Endodermal cell (in vitro differentiated cells): ENCODE measurements at regions not wholly inside any gene's neighbourhood (a gene's known extent, or its start where the extent isn't known, plus 50 kb on each side); places are given as distances from the start of the nearest gene placed in this dataset.
A peak's percentile ranks its signal among the peaks of the same experiment; 100 is the strongest.

Source experiments
- DNase-seq: peaks from one replicate; pipeline ENCODE4 v3.0.0-alpha.2; 2017
- H3K27ac ChIP-seq: 2 replicates; pipeline ENCODE4 v1.5.1; 2013; ENCODE audit warnings: mild to moderate bottlenecking, low read depth, low read length, moderate library complexity
- H3K27me3 ChIP-seq: 2 replicates; pipeline ENCODE4 v1.6.1; 2013; ENCODE audit warnings: mild to moderate bottlenecking, low read length, moderate library complexity; ENCODE audit not compliant: insufficient read depth, control insufficient read depth, poor library complexity, severe bottlenecking
- H3K36me3 ChIP-seq: 2 replicates; pipeline ENCODE4 v1.7.0; 2013; ENCODE audit warnings: mild to moderate bottlenecking, low read length, moderate library complexity; ENCODE audit not compliant: control insufficient read depth, insufficient read depth
- H3K4me1 ChIP-seq: one replicate; pipeline ENCODE4 v1.7.0; 2013; ENCODE audit warnings: low read length; ENCODE audit not compliant: control insufficient read depth, insufficient read depth
- H3K4me3 ChIP-seq: 2 replicates; pipeline ENCODE4 v1.5.1; 2013; ENCODE audit warnings: mild to moderate bottlenecking, low read length, moderate library complexity
- H3K9ac ChIP-seq: 2 replicates; pipeline ENCODE4 v1.6.1; 2013; ENCODE audit warnings: mild to moderate bottlenecking, low read length, moderate library complexity; ENCODE audit not compliant: poor library complexity, severe bottlenecking; ENCODE audit errors: extremely low read depth
- H3K9me3 ChIP-seq: 2 replicates; pipeline ENCODE4 v1.6.1; 2013; ENCODE audit warnings: mild to moderate bottlenecking, low read length, moderate library complexity; ENCODE audit not compliant: control insufficient read depth
- H3K27ac Mint-ChIP-seq: 2 replicates; pipeline ENCODE4 v1.8.0; 2020; ENCODE audit warnings: mixed read lengths
- H3K27me3 Mint-ChIP-seq: 2 replicates; pipeline ENCODE4 v1.8.0; 2021; ENCODE audit warnings: mild to moderate bottlenecking, mixed read lengths; ENCODE audit not compliant: insufficient read depth
- H3K36me3 Mint-ChIP-seq: 2 replicates; pipeline ENCODE4 v1.8.0; 2020; ENCODE audit warnings: low read depth, mixed read lengths
- H3K4me1 Mint-ChIP-seq: 2 replicates; pipeline ENCODE4 v1.8.0; 2020; ENCODE audit warnings: mixed read lengths
- H3K4me3 Mint-ChIP-seq: 2 replicates; pipeline ENCODE4 v1.8.0; 2020; ENCODE audit warnings: mild to moderate bottlenecking, moderate library complexity, mixed read lengths
- H3K9me3 Mint-ChIP-seq: 2 replicates; pipeline ENCODE4 v1.8.0; 2020; ENCODE audit warnings: mild to moderate bottlenecking, mixed read lengths
- CTCF ChIP-seq: fragments of 200-600 bp; sonication (generic); conservative IDR thresholded peaks from 2 replicates; pipeline ENCODE4 v1.5.0; 2021; ENCODE audit warnings: antibody characterized with exemption, mild to moderate bottlenecking
- WGBS, 2 experiments: methylation state at CpG; one replicate each; pipeline versions ENCODE4 v1.1.5 to v1.1.7; 2013; ENCODE audit warnings: missing lambda C conversion rate in 2 of 2, mixed read lengths in 1 of 2; ENCODE audit not compliant: insufficient coverage in 1 of 2, insufficient read length in 1 of 2; 5-methylcytosine and 5-hydroxymethylcytosine counted together

GRCh38 chr7:142420554-142421362, 162.9 kb upstream of the PRSS58 start:
- Histone ChIP-seq H3K9ac (no peak overlapping the region), H3K4me1 (peaks cover 3% of the 10 kb centered on the region), H3K36me3 (no peaks in the 10 kb centered on the region), H3K9me3 (no peaks in the 10 kb centered on the region), H3K27ac (no peak overlapping the region), H3K4me3 (no peak overlapping the region), H3K27me3 (no peaks in the 10 kb centered on the region)
- Mint-ChIP-seq H3K27me3 (no peaks in the 10 kb centered on the region), H3K4me3 (no peak overlapping the region), H3K4me1 (no peaks in the 10 kb centered on the region), H3K9me3 (no peaks in the 10 kb centered on the region), H3K36me3 (no peaks in the 10 kb centered on the region), H3K27ac (no peak overlapping the region)
- DNase-seq: peak; percentile 74
- TF ChIP-seq CTCF: peak; percentile 63
- WGBS, 2 experiments: 77 to 78% methylated on average over 3 to 5 of the region's 5 CpGs

DNA sequence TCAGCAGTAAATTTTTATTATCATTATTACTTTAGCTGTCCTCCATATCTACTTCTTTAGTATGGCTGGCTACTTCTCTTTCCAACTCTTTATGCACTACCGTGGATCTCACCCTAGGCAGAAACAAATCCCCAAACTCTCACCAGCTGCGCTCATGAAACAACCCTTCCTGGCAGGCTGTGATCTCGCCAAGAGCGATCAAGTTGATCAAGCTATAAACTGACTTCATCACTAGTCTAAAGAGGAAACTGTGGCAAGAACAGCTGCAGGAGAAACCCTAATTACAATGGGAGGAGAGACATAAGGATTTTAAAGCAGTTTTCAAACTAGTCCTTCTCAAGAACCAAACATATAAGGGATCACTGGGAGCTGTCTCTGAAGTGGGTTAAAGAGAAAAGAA, 160.5 kb upstream of the PRSS58 start:
- no peaks in the 10 kb centered on the region for H3K27me3 ChIP-seq
- WGBS, 2 experiments: 90 to 91% methylated on average over 4 of the region's 4 CpGs
- Mint-ChIP-seq H3K36me3 (no peaks in the 10 kb centered on the region), H3K4me3 (no peak overlapping the region), H3K27me3 (no peaks in the 10 kb centered on the region), H3K27ac (no peak overlapping the region), H3K4me1 (no peaks in the 10 kb centered on the region), H3K9me3 (no peaks in the 10 kb centered on the region)
- no peak overlapping the region for H3K4me3 ChIP-seq
- no peak for TF ChIP-seq CTCF
- peaks cover 3% of the 10 kb centered on the region for H3K4me1 ChIP-seq
- H3K36me3 ChIP-seq: no peaks in the 10 kb centered on the region
- H3K27ac ChIP-seq: no peak overlapping the region
- no peak for DNase-seq
- no peaks in the 10 kb centered on the region for H3K9me3 ChIP-seq
- H3K9ac ChIP-seq: no peak overlapping the region

DNA sequence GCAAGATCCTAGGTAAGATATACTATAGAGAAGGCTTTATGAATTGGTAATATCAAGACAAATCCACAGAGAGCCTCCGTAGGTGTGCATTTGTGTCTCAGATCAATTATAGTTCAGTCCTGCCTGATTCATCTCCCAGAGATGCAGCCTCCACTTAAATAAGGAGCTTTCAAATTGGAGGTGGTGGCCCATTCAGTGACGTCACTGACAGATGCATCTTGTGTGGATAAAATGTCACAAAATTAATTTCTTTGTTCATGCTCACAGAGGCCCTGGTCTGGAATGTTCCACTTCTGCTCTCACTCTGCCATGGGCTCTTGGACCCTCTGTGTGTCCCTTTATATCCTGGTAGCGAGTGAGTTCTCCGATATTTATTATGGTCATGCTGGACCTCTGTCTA, 157.1 kb upstream of the PRSS58 start:
- TF ChIP-seq CTCF: no peak
- Histone ChIP-seq H3K4me1 (no peaks in the 10 kb centered on the region), H3K4me3 (no peak overlapping the region), H3K9me3 (no peaks in the 10 kb centered on the region), H3K9ac (no peak overlapping the region), H3K27ac (no peak overlapping the region), H3K27me3 (no peaks in the 10 kb centered on the region), H3K36me3 (no peaks in the 10 kb centered on the region)
- H3K4me1 Mint-ChIP-seq: no peaks in the 10 kb centered on the region
- no peaks in the 10 kb centered on the region for H3K27me3 Mint-ChIP-seq
- no peaks in the 10 kb centered on the region for H3K9me3 Mint-ChIP-seq
- H3K27ac Mint-ChIP-seq: no peak overlapping the region
- no peak overlapping the region for H3K4me3 Mint-ChIP-seq
- 94 to 100% methylated on average over 3 to 4 of the region's 4 CpGs for WGBS, 2 experiments
- no peak for DNase-seq
- no peaks in the 10 kb centered on the region for H3K36me3 Mint-ChIP-seq
